ENCODE measurements at regions not wholly inside any gene's neighbourhood (a gene's known extent, or its start where the extent isn't known, plus 50 kb on each side); places are given as distances from the start of the nearest gene placed in this dataset.

DNA sequence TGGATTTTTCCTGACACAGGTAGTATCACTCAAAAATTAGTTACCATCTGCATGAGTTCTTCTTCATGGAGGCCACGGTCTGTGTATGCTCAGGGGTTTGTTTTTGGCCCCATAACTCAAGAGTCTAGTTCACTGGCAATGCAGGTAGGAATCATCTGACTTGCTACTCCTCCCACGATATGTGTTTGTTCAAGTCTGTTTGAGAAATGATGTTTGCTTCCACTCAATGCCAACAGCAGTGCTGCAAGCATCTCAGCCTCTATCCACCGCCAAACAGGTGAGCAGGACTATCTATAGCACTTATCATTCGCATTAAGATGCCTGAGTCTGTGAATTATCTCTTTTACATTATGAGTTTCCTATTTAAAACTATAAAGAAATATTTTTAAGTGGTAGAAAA lies 264.8 kb upstream of the PTGER4 start:
- no peak for DNase-seq (ENCODE audit: low read depth in 2 of 3, low spot score in 2 of 3)

- DNase-seq (ENCODE audit: low read depth in 2 of 3, low spot score in 2 of 3), result no peak
Measured at GRCh38 chr5:40413743-40414142, 266.0 kb upstream of the PTGER4 start.

DNA sequence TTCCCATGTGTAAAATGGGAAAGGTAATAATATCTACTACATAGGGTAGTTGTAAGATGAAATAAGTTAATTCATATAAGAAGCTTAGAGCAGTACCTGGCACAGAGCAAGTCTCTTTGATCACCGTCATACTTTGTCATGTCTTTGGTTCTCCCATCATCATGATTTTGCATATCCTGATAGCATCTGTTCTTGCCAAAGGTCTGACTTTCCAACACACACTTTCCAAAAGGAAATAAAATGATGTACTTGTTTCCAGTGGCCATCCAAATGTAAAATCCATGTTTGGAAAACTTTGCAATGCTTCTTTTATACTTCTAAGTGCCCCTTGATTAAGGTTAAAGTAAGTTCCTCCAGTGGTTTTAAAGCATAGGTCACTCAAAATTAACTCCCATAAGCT lies 266.9 kb upstream of the PTGER4 start:
- DNase-seq (ENCODE audit: low read depth in 2 of 3, low spot score in 2 of 3), result no peak

- no peak for DNase-seq (ENCODE audit: low read depth in 2 of 3, low spot score in 2 of 3)
Measured at GRCh38 chr5:40410964-40411635, 268.6 kb upstream of the PTGER4 start.

GRCh38 chr5:40410231-40410861 lies 269.4 kb upstream of the PTGER4 start:
- peak in 1 of 3 experiments; percentile 31 for DNase-seq (ENCODE audit: low read depth in 2 of 3, low spot score in 2 of 3)

- no peak for DNase-seq (ENCODE audit: low read depth in 2 of 3, low spot score in 2 of 3)
Measured at GRCh38 chr5:40409601-40410000, 270.1 kb upstream of the PTGER4 start.

GRCh38 chr5:40406741-40407211 lies 272.9 kb upstream of the PTGER4 start:
- DNase-seq (ENCODE audit: low read depth in 2 of 3, low spot score in 2 of 3), result no peak

- DNase-seq (ENCODE audit: low read depth in 2 of 3, low spot score in 2 of 3), result no peak
Measured at GRCh38 chr5:40405996-40406740, 273.5 kb upstream of the PTGER4 start.

DNA sequence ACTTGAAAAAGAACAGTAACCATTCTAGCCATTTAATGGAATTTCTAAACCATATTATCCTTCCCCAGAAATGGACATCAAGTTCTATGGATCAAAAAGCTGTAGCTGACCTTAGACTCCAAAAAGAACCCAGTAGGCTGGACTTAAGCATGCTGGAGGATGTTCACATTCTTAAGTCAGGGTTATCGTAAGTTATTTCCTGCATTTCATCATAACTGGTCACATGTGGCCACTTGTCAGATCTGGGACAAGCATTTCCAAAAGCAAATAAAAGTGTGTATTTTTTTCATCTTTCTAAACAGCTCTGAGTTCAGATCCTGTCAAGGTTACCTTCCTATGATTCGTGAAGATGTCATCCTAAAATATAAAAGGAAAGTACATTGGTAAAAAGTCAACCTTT lies 274.5 kb upstream of the PTGER4 start:
- no peak for DNase-seq (ENCODE audit: low read depth in 2 of 3, low spot score in 2 of 3)

DNA sequence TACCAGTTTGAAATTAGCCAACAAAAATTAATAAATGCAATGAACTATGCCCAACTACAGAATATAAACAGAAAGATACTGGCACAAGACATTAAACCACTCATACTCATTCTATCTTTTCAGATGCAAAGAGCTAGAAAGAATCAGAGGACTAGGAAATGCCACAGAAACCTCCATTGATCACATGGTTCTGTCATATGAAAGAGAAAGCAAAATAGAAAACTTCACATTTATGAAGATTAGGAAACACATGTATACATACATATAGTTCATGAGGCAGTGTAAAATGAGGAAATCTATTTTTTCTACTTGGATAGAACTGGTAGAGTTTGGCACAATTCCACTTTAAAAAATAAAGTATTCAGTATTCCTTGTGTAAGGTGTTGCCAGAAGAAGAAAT lies 275.1 kb upstream of the PTGER4 start:
- DNase-seq (ENCODE audit: low read depth in 2 of 3, low spot score in 2 of 3), result no peak

- DNase-seq (ENCODE audit: low read depth in 2 of 3, low spot score in 2 of 3), result no peak
Measured at GRCh38 chr5:40402007-40402364, 277.7 kb upstream of the PTGER4 start.

GRCh38 chr5:40401284-40402006 lies 278.3 kb upstream of the PTGER4 start:
- no peak for DNase-seq (ENCODE audit: low read depth in 2 of 3, low spot score in 2 of 3)

DNA sequence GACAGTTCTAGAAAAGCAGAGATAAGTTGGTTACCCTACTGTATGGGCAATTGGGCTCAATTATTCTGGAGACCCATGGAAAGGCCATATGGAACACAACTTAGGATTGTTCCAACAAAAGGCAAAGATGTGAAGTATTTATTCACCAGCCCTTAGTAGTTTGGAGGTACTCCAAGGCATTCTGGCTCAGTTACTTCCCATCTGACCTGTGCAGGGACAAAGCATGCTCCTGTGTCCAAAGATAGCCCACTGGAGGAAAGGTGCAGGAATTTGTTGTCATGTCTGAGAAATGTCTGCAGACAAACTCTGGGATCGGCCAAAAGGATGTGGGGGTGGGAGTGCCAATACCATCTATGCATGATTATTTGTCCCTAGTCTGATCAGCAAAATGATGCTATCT lies 279.5 kb upstream of the PTGER4 start:
- DNase-seq (ENCODE audit: low read depth in 2 of 3, low spot score in 2 of 3), result no peak

DNA sequence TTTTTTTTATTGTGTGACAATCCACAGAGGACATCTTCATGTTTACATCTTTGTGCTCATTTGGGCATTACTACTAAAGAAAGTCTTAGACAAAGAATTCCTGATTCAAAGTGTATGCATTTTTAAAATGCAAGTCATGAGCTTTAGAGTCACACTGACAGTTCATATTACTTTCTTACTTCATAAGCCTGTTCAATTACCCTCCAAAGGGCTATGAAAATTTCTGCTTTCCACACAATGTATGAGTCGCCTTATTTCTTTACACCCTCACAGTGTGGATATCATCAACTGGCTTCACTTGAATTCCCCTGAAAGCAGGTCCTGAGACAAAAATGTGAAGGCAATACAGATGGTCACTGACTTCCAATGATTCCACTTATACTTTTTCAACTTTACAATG lies 280.4 kb upstream of the PTGER4 start:
- no peak for DNase-seq (ENCODE audit: low read depth in 2 of 3, low spot score in 2 of 3)

DNA sequence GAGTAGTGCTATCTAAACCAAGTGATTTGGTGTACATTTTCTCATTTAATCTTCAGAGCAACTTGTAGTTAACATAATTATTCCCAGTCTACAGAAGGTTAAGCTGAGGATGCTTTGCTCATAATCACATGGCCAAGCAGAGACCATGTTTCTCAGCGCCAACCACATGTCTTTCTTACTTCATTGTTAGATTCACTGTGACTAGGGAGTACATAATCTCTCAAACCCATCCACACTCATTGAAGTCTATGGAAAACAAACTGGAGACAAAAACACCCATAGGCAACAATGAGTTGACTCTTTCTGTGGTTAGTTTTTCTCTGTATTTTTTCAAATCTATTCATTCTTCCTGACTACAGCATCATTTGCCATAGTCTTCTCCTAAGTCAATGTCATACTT lies 281.7 kb upstream of the PTGER4 start:
- DNase-seq (ENCODE audit: low read depth in 2 of 3, low spot score in 2 of 3), result no peak

- no peak for DNase-seq (ENCODE audit: low read depth in 2 of 3, low spot score in 2 of 3)
Measured at GRCh38 chr5:40397091-40397490, 282.6 kb upstream of the PTGER4 start.

DNA sequence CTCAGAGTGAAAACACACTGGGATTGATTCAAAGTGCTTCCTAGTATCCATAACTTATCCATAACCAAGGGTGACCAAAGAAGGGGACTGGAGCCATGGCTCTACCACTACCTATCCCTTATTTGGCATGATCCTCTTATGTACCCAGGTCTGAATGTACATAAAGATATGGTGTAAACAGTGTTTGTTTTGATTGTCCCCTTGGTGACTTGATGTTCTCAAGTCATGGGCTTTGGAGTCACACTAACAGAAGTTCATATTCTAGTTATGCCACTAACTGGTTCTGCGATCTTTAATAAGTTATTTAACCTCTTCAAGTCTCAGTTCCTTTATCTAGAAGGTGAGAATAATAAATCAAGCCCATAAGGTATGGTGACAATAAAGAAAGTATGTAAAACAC lies 283.4 kb upstream of the PTGER4 start:
- DNase-seq (ENCODE audit: low read depth in 2 of 3, low spot score in 2 of 3), result no peak

GRCh38 chr5:40395251-40395650 lies 284.5 kb upstream of the PTGER4 start:
- no peak for DNase-seq (ENCODE audit: low read depth in 2 of 3, low spot score in 2 of 3)

GRCh38 chr5:40394698-40395097 lies 285.0 kb upstream of the PTGER4 start:
- no peak for DNase-seq (ENCODE audit: low read depth in 2 of 3, low spot score in 2 of 3)

DNA sequence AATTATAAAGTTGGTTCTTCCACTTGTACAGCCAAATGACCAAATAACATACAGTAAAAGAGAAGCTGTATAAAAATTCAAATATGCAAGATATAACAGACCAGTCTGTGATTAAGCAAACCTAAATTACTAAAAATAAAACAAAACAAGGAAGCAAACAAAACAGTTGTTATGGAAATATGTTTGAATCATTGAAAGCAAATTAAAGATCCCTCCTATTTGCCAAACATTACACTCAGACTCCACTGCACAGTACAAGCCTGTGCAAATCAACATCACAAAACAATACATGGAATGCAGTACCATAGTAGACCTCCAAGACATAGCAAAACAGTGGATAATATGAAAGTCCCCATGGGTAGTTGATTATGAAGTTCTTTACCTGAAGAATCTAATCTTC lies 288.1 kb upstream of the PTGER4 start:
- DNase-seq (ENCODE audit: low read depth in 2 of 3, low spot score in 2 of 3), result no peak

GRCh38 chr5:40390281-40391149 lies 289.2 kb upstream of the PTGER4 start:
- DNase-seq (ENCODE audit: low read depth in 2 of 3, low spot score in 2 of 3), result no peak

Measured in activated CD8-positive, alpha-beta memory T cell treated with anti-CD3 and anti-CD28 coated beads for 48 hours (primary cell).